Type B pancreatic cell (in vitro differentiated cells): ENCODE measurements at regions not wholly inside any gene's neighbourhood (a gene's known extent, or its start where the extent isn't known, plus 50 kb on each side); places are given as distances from the start of the nearest gene placed in this dataset.

Experiments
- DNase-seq: peaks from one replicate; pipeline ENCODE4 v3.0.0; 2021; ENCODE audit warnings: mixed read lengths; ENCODE audit not compliant: unreplicated experiment; ENCODE audit errors: extremely low spot score
- H3K27ac Mint-ChIP-seq: 2 replicates; pipeline ENCODE4 v1.8.0; 2021; ENCODE audit warnings: mild to moderate bottlenecking, mixed read lengths
- H3K27me3 Mint-ChIP-seq: 2 replicates; pipeline ENCODE4 v1.8.0; 2021; ENCODE audit warnings: mixed read lengths
- H3K36me3 Mint-ChIP-seq: 2 replicates; pipeline ENCODE4 v1.8.0; 2021; ENCODE audit warnings: mixed read lengths
- H3K4me1 Mint-ChIP-seq: one replicate; pipeline ENCODE4 v1.8.0; 2021; ENCODE audit warnings: mixed read lengths; ENCODE audit not compliant: unreplicated experiment
- H3K4me3 Mint-ChIP-seq: 2 replicates; pipeline ENCODE4 v1.8.0; 2021; ENCODE audit warnings: mild to moderate bottlenecking, mixed read lengths
- H3K9me3 Mint-ChIP-seq: 2 replicates; pipeline ENCODE4 v1.8.0; 2021; ENCODE audit warnings: mixed read lengths
- CTCF ChIP-seq: fragments of 200-600 bp; sonication (generic); conservative IDR thresholded peaks from 2 replicates; pipeline ENCODE4 v1.5.0; 2021; ENCODE audit warnings: antibody characterized with exemption, mild to moderate bottlenecking

GRCh38 chr1:191142748-191143147 lies 665.1 kb upstream of the BRINP3 start:
- Mint-ChIP-seq H3K36me3 (no peaks in the 10 kb centered on the region), H3K27me3 (no peaks in the 10 kb centered on the region), H3K4me1 (no peaks in the 10 kb centered on the region), H3K27ac (no peak overlapping the region), H3K9me3 (no peaks in the 10 kb centered on the region), H3K4me3 (no peak overlapping the region)
- no peak for DNase-seq
- TF ChIP-seq CTCF: no peak

GRCh38 chr1:191145834-191146233 lies 668.2 kb upstream of the BRINP3 start:
- Mint-ChIP-seq H3K4me1 (no peaks in the 10 kb centered on the region), H3K27me3 (no peaks in the 10 kb centered on the region), H3K9me3 (no peaks in the 10 kb centered on the region), H3K4me3 (no peak overlapping the region), H3K27ac (no peak overlapping the region), H3K36me3 (no peaks in the 10 kb centered on the region)
- TF ChIP-seq CTCF: no peak
- no peak for DNase-seq

- no peak for DNase-seq
- TF ChIP-seq CTCF: no peak
- Mint-ChIP-seq H3K4me1 (no peaks in the 10 kb centered on the region), H3K4me3 (no peak overlapping the region), H3K27me3 (no peaks in the 10 kb centered on the region), H3K9me3 (no peaks in the 10 kb centered on the region), H3K36me3 (no peaks in the 10 kb centered on the region), H3K27ac (no peak overlapping the region)
Measured at GRCh38 chr1:191151321-191151807, 673.7 kb upstream of the BRINP3 start.

GRCh38 chr1:191152776-191153175 lies 675.1 kb upstream of the BRINP3 start:
- Mint-ChIP-seq H3K9me3 (no peaks in the 10 kb centered on the region), H3K4me3 (no peak overlapping the region), H3K36me3 (no peaks in the 10 kb centered on the region), H3K27ac (no peak overlapping the region), H3K4me1 (no peaks in the 10 kb centered on the region), H3K27me3 (no peaks in the 10 kb centered on the region)
- no peak for DNase-seq
- no peak for TF ChIP-seq CTCF

GRCh38 chr1:191155178-191155577 lies 677.5 kb upstream of the BRINP3 start:
- Mint-ChIP-seq H3K27me3 (no peaks in the 10 kb centered on the region), H3K4me1 (no peaks in the 10 kb centered on the region), H3K36me3 (no peaks in the 10 kb centered on the region), H3K9me3 (no peaks in the 10 kb centered on the region), H3K4me3 (no peak overlapping the region), H3K27ac (no peak overlapping the region)
- no peak for TF ChIP-seq CTCF
- no peak for DNase-seq

GRCh38 chr1:191160837-191161236 lies 683.2 kb upstream of the BRINP3 start:
- Mint-ChIP-seq H3K9me3 (no peaks in the 10 kb centered on the region), H3K36me3 (no peaks in the 10 kb centered on the region), H3K27me3 (no peaks in the 10 kb centered on the region), H3K27ac (no peak overlapping the region), H3K4me1 (no peaks in the 10 kb centered on the region), H3K4me3 (no peak overlapping the region)
- DNase-seq: no peak
- no peak for TF ChIP-seq CTCF
